ENCODE measurements at regions not wholly inside any gene's neighbourhood (a gene's known extent, or its start where the extent isn't known, plus 50 kb on each side); places are given as distances from the start of the nearest gene placed in this dataset.

- H3K4me3 ChIP-seq: no peak overlapping the region
- TF ChIP-seq CTCF (IDR thresholded peaks at IDR 0.05) (no peak), EP300 (IDR thresholded peaks at IDR 0.05) (no peak), POLR2A (IDR thresholded peaks at IDR 0.05) (no peak), POLR2AphosphoS5 (IDR thresholded peaks at IDR 0.05) (no peak)
- no peaks in the 10 kb centered on the region for H3K27me3 ChIP-seq
- no peak for DNase-seq
- no peaks in the 10 kb centered on the region for H3K36me3 ChIP-seq
- H3K4me1 ChIP-seq: no peaks in the 10 kb centered on the region
- WGBS, 2 donors: 86 to 95% methylated on average over 8 of the region's 8 CpGs
- H3K27ac ChIP-seq: no peak overlapping the region
- no peaks in the 10 kb centered on the region for H3K9me3 ChIP-seq
- no peak for ATAC-seq (ENCODE audit: low FRiP score in 2 of 2)
These were observed 221.3 kb downstream of the RAB28 start for GRCh38 chr4:13262816-13263215.

- WGBS, 2 donors: 47 to 54% methylated on average over 1 of the region's 1 CpG
- Histone ChIP-seq H3K27me3 (no peaks in the 10 kb centered on the region), H3K36me3 (no peaks in the 10 kb centered on the region), H3K4me1 (no peaks in the 10 kb centered on the region), H3K4me3 (no peak overlapping the region), H3K27ac (no peak overlapping the region), H3K9me3 (no peaks in the 10 kb centered on the region)
- ATAC-seq (ENCODE audit: low FRiP score in 2 of 2) (no peak), DNase-seq (no peak)
- no peak for TF ChIP-seq POLR2A (IDR thresholded peaks at IDR 0.05)
- no peak for TF ChIP-seq POLR2AphosphoS5 (IDR thresholded peaks at IDR 0.05)
- TF ChIP-seq CTCF (IDR thresholded peaks at IDR 0.05): no peak
- TF ChIP-seq EP300 (IDR thresholded peaks at IDR 0.05): no peak
These were observed 222.5 kb downstream of the RAB28 start for GRCh38 chr4:13261486-13262257.

DNA sequence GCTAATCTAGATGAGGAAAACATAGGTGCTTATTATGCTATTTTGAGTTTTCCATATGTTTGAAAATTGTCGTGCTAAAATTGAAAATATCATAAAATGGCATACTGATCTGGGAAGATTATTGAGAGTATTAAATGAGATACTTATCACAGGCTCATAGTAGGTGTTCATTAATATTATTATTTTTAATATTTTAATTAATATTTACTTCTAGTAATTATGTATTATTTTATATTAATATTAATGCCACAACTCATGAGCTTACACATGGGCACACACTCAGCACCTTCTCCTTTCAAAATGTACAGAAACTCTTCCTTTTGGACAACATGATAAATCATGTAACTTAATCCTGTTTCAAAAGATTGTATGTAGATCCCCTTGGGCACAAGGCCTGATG lies 223.6 kb downstream of the RAB28 start:
- no peak for TF ChIP-seq CTCF (IDR thresholded peaks at IDR 0.05)
- no peak for TF ChIP-seq POLR2AphosphoS5 (IDR thresholded peaks at IDR 0.05)
- TF ChIP-seq EP300 (IDR thresholded peaks at IDR 0.05): no peak
- no peak for TF ChIP-seq POLR2A (IDR thresholded peaks at IDR 0.05)
- DNase-seq (no peak), ATAC-seq (ENCODE audit: low FRiP score in 2 of 2) (no peak)
- Histone ChIP-seq H3K4me1 (no peaks in the 10 kb centered on the region), H3K27ac (no peak overlapping the region), H3K36me3 (no peaks in the 10 kb centered on the region), H3K27me3 (no peaks in the 10 kb centered on the region), H3K4me3 (no peak overlapping the region), H3K9me3 (no peaks in the 10 kb centered on the region)
- 86 to 92% methylated on average over 1 of the region's 1 CpG for WGBS, 2 donors

- WGBS, 2 donors: 87% methylated on average over 3 of the region's 3 CpGs
- H3K4me3 ChIP-seq: no peak overlapping the region
- no peak for ATAC-seq (ENCODE audit: low FRiP score in 2 of 2)
- TF ChIP-seq EP300 (IDR thresholded peaks at IDR 0.05): no peak
- no peak for TF ChIP-seq CTCF (IDR thresholded peaks at IDR 0.05)
- TF ChIP-seq POLR2AphosphoS5 (IDR thresholded peaks at IDR 0.05): no peak
- TF ChIP-seq POLR2A (IDR thresholded peaks at IDR 0.05): no peak
- DNase-seq: no peak
- H3K4me1 ChIP-seq: no peaks in the 10 kb centered on the region
- H3K9me3 ChIP-seq: peaks cover 3 to 11% (median 4%) of the 10 kb centered on the region in 4 donors
- no peaks in the 10 kb centered on the region for H3K27me3 ChIP-seq
- no peak overlapping the region for H3K27ac ChIP-seq
- no peaks in the 10 kb centered on the region for H3K36me3 ChIP-seq
These were observed 233.9 kb downstream of the RAB28 start for GRCh38 chr4:13250263-13250662.
